ENCODE measurements at regions not wholly inside any gene's neighbourhood (a gene's known extent, or its start where the extent isn't known, plus 50 kb on each side); places are given as distances from the start of the nearest gene placed in this dataset.
"Not testable (repeated sequence)": the region's sequence is repeated elsewhere in the genome, so short reads cannot be mapped to it uniquely, and the experiment has no call there.

DNA sequence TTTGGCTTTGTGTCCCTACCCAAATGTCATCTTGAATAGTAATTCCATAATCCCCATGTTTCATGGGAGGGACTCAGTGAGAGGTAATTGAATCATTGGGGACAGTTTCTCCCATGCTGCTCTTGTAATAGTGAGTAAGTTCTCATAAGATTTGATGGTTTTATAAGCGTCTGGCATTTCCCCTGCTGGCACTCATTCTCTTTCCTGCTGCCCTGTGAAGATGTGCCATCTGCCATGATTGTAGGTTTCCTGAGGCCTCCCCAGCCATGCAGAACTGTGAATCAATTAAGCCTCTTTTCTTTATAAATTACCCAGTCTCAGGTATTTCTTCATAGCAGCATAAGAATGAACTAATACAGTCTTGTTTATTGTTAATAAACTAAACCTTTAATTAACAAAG is 402.6 kb downstream of the NYAP2 start:
- not testable (repeated sequence) for DNase-seq (ENCODE audit: low spot score)

DNA sequence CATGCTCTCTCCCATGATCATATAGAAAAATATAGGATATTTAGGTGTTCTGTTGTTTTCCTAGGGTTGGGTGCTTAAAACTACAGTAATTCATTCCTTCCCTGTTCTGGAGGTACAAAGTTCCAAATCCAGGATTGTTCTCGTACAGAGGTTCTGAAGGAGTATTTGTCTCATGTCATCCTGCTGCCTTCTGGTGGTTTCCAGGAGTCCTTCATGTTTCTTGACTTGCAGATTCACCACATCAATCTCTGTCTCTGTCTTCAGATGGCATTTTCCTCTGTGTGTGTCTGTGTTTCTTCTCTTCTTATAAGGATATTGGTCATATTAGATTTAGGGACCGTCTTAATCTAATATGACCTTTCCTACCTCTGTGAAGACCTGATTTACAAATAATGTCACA is 397.9 kb downstream of the NYAP2 start:
- no peak for DNase-seq (ENCODE audit: low spot score)

DNA sequence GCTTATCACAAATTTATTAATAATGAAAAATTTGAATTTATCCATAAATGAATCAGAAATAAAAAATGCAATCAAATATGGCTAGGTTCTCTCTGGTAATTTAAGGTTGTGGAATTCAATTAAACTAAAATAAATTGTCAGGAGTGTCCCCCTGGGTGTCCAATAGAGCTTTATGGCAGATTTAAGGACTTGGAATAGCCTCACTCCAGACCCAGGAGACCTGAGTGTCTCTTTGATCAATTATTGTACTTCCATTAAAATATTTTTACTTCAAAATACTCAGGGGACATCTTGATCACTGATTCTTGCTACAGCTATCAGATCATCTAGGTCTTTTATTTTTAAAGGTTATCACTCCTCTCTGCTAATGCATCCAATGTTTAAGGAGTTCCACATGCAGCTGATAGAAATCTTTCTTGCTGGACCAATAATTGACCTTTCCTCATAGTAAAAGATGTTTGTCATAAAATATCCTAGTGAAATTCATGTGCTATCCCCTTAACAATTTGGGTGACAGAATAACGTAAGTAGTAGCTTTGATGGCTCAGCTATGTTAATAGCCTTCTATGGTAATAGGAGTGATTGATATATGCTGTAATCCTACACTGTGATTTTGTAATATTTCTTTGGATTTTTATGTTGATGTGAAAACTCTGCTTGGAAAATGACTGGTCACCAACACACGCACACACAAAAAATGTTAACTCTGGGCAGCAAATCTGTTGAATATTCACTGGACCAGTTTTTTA is 395.3 kb downstream of the NYAP2 start:
- no peak for DNase-seq (ENCODE audit: low spot score)

DNA sequence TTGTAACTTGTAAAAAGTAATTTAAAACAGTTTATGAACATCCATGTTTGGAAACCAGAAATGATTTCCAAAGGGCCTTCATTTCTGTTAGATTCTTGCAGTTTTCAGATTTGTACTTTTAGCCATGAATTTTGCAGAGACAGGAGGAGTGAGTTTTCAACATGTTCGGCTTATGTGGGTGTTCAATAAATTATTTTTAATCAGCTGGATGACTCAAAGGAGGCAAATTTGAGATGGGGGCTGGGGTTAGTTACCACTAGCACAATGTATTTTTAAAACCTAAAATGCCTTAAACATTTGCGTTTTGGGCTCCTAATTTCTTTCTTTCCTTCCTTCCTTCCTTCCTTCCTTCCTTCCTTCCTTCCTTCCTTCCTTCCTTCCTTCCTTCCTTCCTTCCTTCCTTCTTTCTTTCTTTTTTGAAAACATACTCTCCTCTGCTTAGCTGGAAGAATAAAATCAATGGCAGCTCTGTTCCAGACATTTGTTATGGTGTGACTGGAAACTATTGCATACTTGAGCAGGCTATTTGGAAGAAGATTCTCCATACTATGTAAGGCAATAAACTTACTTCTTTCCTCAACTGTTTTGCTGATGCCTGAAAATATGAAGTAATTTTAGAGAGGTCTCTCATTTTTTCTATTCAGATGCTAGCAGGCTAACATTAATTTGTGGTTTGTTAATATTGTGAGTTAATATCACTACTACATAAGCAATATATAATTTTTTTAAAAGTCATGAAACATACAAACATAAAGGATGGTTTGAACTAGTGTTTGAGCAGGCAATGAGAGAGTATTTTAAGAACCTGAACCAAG is 394.4 kb downstream of the NYAP2 start:
- no peak for DNase-seq (ENCODE audit: low spot score)

DNA sequence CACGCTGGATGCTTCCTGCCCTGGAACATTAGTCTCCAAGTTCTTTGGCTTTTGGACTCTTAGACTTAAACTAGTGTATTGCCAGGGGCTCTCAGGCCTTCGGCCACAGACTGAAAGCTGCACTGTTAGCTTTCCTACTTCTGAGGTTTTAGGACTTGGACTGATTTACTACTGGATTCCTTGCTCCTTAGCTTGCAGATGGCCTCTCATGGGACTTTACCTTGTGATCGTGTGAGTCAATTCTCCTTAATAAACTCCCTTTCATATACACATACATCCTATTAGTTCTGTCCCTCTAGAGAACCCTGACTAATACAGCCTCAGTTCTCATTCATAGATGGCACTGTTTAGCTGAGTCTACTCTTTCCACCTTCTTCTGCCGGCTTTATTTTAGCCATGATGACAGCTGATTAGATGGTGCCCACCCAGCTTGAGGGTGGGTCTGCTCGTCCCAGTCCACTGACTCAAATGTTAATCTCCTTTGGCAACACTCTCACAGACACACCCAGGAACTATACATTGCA is 389.1 kb downstream of the NYAP2 start:
- no peak for DNase-seq (ENCODE audit: low spot score)

DNA sequence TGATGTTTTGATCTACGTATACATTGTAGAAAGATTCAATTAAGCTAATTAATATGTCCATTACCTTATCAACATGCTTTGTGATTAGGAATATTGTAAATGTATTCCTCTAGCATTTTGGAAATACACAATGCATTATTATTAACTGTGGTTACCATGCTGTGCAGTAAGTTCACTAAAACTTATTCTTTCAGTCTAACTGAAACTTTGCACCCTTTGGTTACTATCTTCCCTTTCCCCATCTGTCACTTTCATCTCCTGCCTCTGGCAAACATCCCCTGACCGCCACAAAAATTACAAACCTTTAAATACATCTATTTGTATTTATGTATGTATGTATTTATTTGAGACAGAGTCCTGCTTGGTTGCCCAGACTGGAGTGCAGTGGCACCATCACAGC is 388.0 kb downstream of the NYAP2 start:
- DNase-seq (ENCODE audit: low spot score), result no peak

DNA sequence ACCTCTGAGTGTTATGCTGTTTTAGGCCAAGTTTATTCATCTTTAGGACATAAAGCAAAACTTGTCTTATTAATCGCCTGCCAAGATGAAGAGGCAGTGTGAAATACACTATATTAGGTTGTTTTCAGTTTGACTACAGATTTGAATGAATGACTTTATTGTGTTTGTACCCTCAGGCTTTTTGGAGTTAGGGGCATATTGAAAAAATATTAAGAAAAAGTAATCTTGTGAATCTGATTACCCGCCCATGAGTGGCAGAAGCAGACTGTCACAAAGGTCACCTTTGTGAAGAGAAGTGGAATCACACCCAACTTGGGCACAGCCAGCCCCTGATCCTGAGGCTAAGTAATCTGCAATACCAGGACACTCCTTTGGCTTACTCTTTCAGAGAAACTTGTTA is 382.5 kb downstream of the NYAP2 start:
- no peak for DNase-seq (ENCODE audit: low spot score)

DNA sequence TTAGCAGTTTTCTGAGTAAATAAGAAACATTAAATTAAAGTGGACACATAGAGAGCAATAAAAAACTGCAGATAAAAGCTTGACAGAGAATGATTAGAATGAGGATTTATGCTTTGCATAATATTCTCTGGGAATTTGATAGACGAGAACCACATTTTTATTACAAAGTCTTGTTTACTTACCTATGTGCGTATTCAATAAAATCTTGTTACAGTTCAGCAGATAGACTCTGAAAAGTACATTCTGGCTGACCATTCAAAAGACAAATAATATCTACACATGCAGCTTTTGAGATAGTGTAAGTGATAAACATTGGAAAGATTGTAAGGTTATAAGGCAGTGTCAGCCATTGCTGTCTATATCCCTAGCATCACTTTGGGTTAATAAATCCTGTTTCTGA is 381.6 kb downstream of the NYAP2 start:
- DNase-seq (ENCODE audit: low spot score), result no peak

DNA sequence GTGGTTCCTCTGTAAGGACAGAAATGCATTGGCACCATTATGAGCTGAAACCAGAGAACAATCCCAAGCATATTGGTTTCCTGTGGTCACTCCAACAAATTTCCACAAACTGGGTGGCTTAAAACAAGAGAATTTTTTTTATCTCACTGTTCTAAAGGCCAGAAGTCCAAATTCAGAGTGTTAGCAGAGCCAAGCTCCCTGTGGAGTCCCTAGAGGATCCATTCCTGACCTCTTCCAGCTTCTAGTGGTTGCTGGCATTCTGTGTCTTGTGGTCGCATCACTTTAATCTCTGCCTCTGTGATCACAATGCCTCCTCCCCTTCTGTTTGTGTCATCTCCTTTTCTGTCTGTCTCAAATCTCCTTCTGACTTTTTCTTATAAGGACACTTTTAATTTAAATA is 380.3 kb downstream of the NYAP2 start:
- no peak for DNase-seq (ENCODE audit: low spot score)

DNA sequence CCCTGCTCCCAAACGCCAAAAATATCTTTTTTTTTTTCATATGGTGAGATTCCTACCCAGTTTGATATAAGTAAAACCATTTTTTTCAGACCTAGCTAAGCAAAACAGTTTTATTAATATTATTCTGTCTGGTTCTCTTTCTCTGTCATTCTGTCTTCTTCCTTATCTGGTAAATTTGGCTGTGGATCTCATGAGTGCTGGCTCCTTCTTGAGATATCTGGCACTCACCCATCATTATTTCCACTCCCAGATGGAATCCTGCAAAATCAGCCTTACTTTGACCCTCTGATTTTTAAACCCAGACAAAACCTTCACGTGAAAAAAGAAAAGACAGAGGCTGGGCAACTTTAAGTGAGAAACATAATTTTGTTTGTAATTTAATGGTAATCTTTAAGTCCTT is 373.6 kb downstream of the NYAP2 start:
- DNase-seq (ENCODE audit: low spot score), result no peak

DNA sequence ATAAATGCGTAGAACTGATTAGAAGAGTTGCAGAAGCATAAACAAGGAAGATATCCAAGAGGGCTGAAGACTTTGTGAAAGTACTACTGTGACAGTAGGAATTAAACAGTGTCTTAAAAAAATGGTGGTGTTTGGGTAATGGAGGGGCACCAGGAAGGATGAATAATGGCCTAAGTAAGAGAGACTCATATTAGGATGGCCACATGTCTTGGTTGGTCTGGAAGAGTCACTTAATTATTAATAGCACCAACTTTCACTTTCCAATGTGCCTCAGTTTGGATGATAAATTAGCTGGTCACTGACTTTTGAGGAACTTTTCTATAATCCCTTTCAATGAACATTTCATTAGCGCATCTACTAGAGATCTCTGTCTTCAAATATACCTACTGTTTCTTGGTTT is 372.2 kb downstream of the NYAP2 start:
- no peak for DNase-seq (ENCODE audit: low spot score)

DNA sequence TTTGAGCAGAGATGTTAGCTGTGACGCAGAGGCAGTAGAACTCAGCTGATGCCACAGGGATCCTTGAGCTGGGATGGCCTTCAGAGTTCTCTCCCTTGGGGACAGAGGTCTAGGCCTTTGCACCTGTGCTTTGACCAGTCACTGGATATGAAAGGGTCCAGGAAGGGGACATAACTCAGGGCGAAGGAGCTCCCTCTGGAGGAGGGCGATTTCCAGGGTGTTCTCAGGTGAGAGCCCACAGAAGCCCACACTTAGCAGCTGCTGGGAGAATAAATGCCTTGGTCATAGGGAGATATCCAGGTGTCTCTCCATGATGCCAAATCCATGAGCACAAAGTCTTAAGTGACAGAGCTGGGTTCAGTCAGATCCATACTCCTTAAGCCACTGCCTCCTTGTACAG is 369.2 kb downstream of the NYAP2 start:
- DNase-seq (ENCODE audit: low spot score), result no peak

DNA sequence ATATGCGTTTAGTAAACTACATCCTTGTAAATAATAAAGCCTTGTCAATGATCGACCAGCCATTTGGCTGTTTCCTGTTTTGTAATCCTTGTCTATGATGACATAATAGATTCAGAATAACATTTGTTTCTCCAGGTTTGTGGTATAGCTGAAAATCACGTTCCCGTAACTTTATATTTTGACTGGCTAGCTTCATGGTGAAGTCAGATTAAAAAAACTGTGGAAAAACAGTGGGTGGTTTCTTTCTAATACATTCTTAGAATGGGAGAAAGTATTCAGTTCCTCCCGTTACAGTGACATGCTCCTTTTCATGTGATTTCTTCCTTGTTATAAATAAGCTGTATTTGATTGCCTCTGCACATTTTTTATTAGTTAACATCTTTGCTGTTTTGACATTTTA is 366.9 kb downstream of the NYAP2 start:
- DNase-seq (ENCODE audit: low spot score), result no peak

DNA sequence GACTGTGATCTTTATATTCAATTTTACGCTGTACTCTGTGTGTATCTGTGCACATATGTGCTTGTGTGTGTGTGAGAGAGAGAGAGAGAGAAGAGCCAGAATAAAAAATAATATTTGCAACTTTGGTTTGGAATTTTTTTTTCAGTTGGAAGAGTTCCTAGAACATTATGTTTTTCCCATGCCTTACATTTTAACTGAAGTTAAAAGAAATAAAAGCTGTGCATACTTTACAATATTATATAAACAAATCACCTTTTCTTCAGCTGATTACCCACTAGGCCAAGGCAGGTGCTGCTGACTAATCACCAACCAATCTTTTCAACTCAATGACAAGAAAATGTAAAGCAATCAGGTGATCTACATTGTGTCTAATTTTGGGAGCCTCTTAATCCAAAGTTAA is 366.3 kb downstream of the NYAP2 start:
- no peak for DNase-seq (ENCODE audit: low spot score)

DNA sequence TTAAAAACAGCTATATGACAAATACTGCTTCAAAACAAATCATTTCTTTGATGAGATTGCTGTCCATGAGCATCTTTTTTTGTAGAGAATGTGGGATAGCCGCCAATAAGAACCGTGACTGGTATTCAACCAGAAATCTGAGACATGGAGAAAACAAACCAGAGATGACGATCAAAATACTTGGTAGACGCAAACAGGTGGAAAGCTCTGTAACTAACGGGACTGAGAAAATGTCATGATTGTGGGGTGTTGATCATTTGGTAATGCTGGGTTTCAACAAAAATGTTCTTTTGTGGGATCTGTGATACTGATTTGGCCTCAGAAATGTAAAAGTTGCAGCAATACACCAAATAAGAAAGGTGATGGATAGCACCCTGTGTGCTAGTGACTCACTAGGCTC is 364.8 kb downstream of the NYAP2 start:
- no peak for DNase-seq (ENCODE audit: low spot score)

DNA sequence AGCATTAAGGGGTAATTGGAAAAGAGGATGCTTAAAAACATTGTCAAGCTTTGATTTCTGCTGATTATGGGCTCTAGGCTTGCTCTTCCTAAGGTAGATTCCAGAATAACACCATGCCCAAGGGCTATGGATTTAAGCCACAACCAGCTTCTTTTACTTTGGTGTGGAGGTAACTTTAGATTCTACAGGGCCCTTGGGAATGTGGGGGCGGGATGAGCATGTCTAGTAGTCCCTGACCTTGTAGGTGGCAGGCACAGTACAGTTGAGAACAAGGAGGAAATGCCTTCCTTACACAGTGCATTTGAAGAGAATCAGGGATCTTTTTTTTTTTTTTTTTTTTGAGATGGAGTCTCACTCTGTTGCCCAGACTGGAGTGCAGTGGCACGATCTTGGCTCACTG is 364.2 kb downstream of the NYAP2 start:
- no peak for DNase-seq (ENCODE audit: low spot score)

DNA sequence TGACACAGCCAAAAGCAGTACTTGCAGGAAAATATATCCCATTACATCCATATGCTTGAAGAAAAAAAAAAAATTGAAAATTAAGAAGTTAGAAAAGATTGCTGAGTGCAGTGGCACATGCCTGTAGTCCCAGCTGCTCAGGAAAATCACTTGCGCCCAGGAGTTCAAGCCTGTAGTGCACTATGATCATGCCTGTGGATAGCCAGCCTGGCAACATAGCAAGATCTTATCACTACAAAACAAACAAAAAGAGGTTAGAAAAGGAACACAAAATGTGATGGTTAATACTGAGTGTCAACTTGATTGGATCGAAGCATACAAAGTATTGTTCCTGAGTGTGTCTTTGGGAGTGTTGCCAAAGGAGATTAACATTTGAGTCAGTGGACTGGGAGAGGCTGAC is 361.9 kb downstream of the NYAP2 start:
- no peak for DNase-seq (ENCODE audit: low spot score)

DNA sequence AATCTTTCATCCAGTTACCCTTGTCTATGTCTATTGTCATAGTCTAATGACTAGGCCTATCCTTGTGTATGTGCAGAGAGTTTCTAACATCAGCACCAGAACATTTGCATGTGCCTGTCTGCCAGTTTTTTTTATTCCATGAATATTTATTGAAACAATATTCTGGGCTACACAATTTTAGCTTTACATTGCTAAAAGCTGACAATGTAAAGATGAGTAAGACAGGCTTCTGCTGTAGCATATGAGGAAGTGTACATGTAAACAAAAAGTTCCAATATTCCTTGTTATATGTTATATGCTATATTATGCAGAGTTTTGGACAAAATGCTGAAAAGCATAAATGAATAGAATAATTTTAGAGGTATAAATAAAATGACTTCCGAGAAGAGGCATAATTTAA is 357.7 kb downstream of the NYAP2 start:
- DNase-seq (ENCODE audit: low spot score), result no peak

DNA sequence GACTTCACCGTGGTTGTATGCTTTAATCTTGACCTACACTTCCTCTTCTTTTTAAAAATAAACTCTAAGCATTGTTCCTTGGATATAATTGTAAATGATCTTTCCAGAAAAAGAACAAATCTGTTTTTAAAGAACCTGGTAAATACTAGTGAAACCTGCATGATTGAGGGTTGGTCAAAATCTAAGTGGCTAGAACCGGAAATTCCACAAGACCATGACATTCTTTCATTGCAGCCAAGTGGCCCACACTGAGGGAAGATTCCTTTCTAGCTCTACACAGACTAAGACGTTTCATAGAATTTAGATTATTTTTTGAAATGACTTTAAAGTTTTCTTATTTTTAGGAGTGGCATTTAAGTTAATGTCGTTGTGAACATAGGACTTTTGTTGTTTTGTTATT is 356.7 kb downstream of the NYAP2 start:
- DNase-seq (ENCODE audit: low spot score), result no peak

DNA sequence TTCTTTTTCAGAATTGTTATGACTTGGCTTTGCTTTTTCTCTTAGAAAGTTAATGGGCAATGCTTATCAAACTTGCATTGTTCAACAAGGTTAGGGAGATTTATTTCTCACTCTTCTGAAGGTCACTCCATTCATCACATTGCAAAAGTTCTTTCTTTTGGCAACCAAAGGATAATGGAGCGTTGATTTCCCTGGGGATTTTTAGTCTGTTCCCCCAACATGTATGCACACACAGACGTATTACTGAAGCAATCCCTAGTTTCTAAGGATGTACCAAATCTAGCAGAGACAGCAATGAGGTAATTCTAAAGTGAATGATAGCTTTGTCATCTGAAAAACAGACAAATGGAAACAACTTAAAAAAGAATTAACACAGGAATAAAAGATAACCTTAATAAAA is 349.1 kb downstream of the NYAP2 start:
- DNase-seq (ENCODE audit: low spot score), result no peak

DNA sequence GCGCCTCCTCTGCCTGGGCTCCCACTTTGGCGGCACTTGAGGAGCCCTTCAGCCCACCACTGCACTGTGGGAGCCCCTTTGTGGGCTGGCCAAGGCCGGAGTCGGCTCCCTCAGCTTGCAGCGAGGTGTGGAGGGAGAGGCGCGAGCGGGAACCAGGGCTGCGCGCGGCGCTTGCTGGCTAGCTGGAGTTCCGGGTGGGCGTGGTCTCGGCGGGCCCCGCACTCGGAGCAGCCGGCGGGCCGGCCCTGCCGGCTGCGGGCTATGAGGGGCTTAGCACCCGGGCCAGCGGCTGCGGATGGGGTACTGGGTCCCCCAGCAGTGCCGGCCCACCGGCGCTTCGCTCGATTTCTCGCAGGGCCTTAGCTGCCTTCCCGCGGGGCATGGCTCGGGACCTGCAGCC is 344.5 kb downstream of the NYAP2 start:
- not testable (repeated sequence) for DNase-seq (ENCODE audit: low spot score)

DNA sequence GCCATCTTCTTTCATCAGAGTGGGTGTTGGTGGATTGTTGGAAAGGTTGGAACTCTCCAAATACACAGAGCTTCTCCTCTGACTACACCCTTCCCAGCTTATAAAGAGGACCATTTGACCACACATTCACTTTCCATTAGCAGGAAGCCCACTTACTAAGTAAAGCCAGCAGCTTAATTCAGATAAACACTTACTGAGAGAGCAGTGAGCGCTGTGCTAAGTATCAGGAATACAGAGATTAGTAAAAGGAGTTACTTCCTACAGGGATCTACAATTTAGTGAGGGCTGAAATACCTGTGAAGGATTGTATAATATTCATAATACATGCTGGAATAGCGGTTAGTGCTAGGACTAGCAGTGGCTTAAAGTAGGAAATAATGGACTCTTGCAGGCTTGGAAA is 343.0 kb downstream of the NYAP2 start:
- no peak for DNase-seq (ENCODE audit: low spot score)

DNA sequence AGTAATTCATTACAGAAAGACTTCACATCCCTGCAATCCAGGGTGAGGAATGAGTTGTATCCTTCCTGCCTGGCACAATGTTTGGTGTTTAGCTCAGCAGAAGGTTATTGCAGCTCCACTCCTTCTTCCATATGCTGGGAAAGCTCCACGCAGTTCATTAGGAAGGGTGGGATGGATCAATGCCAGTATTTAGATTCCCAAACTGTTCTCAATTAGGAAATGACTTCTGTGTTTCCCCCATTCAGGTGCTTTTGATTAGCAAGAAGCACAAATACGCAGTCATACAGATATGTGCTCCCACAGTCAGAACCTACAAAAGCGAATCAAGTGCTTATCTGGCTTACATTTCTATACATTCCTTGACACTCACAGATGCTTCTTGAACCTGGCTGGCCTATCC is 340.6 kb downstream of the NYAP2 start:
- DNase-seq (ENCODE audit: low spot score), result no peak

DNA sequence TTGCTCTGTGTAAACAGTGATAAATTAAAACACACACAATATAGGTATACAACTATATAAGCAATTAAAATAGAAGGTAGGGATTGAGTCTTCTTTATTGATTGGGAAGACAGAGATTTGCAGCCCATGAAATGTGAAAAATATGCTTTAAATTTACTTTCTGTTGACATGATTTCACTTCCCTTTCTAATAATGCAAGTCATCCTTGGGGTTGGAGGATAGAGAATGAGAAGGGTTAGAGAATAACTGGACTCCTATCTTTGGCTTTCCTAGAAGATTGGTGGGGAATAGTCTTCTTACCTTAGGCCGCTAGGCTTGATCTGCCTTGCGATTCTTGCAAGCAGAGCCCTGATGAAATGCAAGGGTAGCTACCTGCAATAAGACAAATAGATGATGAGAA is 339.8 kb downstream of the NYAP2 start:
- no peak for DNase-seq (ENCODE audit: low spot score)

Measured in LoVo (cell line).